SH-SY5Y (cell line): ENCODE measurements at regions not wholly inside any gene's neighbourhood (a gene's known extent, or its start where the extent isn't known, plus 50 kb on each side); places are given as distances from the start of the nearest gene placed in this dataset.

ENCODE experiments used
- GATA2 ChIP-seq: IDR thresholded peaks from 2 replicates; pipeline ENCODE4 v1.6.1; 2011; ENCODE audit warnings: mild to moderate bottlenecking, low read depth, low read length
- GATA3 ChIP-seq: IDR thresholded peaks from 2 replicates; pipeline ENCODE4 v1.6.1; 2011; ENCODE audit warnings: low read depth, mild to moderate bottlenecking, low read length, moderate library complexity

- TF ChIP-seq GATA2 (no peak), GATA3 (no peak)
Measured at GRCh38 chr2:126776255-126776654, 120.3 kb downstream of the GYPC start.
